ENCODE measurements at regions not wholly inside any gene's neighbourhood (a gene's known extent, or its start where the extent isn't known, plus 50 kb on each side); places are given as distances from the start of the nearest gene placed in this dataset.

DNA sequence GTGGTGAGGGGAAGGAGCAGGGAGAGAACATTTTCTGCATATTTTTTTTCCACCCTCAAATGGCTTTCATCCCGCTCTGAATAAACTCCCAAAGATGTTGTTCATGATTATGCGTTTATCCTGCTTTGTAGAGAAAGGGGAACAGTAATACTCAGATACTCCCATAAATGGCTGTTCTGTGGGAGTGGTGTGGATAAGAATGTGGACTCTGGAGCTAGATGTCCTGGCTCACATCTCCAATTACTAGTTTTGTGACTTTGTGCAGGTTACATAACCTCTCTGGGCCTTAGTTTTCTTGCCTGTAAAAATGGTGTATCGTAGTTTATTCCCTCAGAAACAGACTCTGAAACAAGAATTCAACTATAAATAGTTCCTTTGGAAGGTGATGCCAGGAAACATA, 395.4 kb upstream of the SUCLG2 start:
- no peaks in the 10 kb centered on the region for H3K4me1 ChIP-seq (ENCODE audit: insufficient read depth, low read length)
- H3K27me3 ChIP-seq (ENCODE audit: insufficient read depth, low read length), result no peaks in the 10 kb centered on the region
- H3K4me3 ChIP-seq (ENCODE audit: low read length), result no peak overlapping the region
- H3K9me3 ChIP-seq (ENCODE audit: low read depth, low read length), result no peaks in the 10 kb centered on the region

DNA sequence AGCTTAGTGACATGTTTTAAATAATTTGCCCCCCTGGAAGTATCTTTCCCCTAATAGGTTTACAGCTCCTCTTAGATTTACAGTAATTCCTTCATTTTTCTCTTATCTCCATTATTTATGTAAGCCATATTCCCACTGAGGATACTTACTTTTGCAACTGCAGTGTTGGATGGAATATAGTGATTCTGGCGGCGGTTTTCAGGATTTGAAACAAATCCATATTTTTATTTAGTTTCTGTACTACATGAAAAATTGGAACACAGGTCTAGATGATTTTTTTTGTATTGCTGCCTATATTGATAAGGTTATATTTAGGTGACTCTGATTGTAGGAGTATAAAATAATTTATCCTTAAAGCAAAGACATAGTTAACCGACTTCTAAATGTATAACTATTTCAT, 391.6 kb upstream of the SUCLG2 start:
- Histone ChIP-seq H3K4me3 (ENCODE audit: low read length) (no peak overlapping the region), H3K4me1 (ENCODE audit: insufficient read depth, low read length) (no peaks in the 10 kb centered on the region), H3K9me3 (ENCODE audit: low read depth, low read length) (no peaks in the 10 kb centered on the region), H3K27me3 (ENCODE audit: insufficient read depth, low read length) (no peaks in the 10 kb centered on the region)

DNA sequence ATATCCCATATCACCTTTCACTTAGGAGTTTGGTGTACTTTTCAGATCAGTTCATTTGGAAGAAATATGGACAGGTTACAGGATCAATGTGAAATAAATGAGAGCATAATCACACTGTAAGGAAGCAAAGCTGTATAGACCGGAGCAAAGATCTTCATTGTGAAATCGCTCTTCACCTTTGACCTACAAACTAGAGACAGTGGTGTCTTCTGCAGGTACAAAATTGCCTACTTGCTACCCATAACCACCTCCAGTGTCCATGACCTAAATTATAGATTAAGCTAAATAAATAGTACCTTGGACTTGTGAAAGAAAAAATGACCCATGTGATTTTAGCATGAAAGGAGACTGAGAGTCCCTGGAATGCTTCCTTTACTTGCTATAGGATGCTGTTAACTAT, 379.5 kb upstream of the SUCLG2 start:
- Histone ChIP-seq H3K27me3 (ENCODE audit: insufficient read depth, low read length) (no peaks in the 10 kb centered on the region), H3K4me3 (ENCODE audit: low read length) (no peak overlapping the region), H3K4me1 (ENCODE audit: insufficient read depth, low read length) (no peaks in the 10 kb centered on the region)

DNA sequence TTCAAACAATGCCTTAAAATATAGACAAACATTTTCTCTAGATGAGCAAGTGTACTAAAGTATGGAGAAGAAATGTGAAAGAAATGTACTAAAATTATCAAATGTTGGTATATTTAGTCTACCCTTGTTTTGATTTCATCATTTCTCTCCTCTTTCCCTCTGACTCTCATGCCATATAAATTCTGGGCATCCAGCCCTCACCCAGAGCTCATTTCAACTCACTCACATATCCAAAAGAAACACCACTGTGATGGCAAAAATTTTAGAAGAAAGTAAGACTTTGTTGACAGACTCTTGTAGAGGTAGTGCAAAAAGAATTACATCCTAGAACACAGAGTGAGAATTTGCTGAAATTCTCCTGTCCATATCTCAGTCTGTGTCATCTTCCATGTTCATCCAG, 377.8 kb upstream of the SUCLG2 start:
- H3K4me3 ChIP-seq (ENCODE audit: low read length), result no peak overlapping the region
- H3K4me1 ChIP-seq (ENCODE audit: insufficient read depth, low read length), result no peaks in the 10 kb centered on the region
- no peaks in the 10 kb centered on the region for H3K27me3 ChIP-seq (ENCODE audit: insufficient read depth, low read length)
- no peaks in the 10 kb centered on the region for H3K9me3 ChIP-seq (ENCODE audit: low read depth, low read length)

More for the DNA sequence above, 379.5 kb upstream of the SUCLG2 start:
- H3K9me3 ChIP-seq (ENCODE audit: low read depth, low read length), result no peaks in the 10 kb centered on the region

DNA sequence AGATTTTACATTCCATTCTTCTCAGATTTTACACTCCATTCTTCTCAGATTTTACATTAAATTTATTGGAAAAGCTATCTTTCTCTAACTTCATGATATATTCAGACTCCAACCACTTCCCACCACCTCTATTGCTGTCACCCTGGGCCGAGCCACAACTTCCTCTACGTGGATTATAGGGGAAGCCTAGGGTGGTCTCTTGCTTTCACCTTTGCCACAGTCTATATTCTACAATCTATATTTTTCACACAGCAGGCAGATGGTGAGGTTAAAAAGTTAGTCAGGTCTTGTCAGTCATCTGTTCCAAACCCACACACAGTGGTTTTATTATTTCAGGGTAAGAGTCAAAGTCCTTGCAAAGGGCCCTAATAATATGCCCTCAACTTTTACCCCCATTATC, 370.8 kb upstream of the SUCLG2 start:
- no peak overlapping the region for H3K4me3 ChIP-seq (ENCODE audit: low read length)
- H3K4me1 ChIP-seq (ENCODE audit: insufficient read depth, low read length), result no peaks in the 10 kb centered on the region
- no peaks in the 10 kb centered on the region for H3K9me3 ChIP-seq (ENCODE audit: low read depth, low read length)
- H3K27me3 ChIP-seq (ENCODE audit: insufficient read depth, low read length), result no peaks in the 10 kb centered on the region

DNA sequence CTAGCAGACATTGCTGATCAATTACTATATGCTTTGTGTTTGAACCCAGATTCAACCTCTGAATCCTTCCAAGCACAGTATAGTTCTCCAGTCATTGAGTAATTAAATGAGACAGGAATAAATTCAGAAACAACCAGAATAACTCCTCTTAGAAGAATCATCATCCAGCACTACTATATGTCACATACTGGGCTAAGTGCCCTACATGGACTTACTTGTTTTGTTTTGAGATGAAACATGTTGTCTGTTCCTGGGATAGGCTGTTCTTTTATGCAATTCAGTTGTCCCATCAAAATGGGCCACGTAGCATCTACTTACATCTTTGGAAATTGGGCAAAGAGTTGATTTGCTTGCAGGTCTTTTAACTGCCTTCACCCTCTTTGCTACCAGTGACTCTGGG, 365.5 kb upstream of the SUCLG2 start:
- no peaks in the 10 kb centered on the region for H3K4me1 ChIP-seq (ENCODE audit: insufficient read depth, low read length)
- H3K9me3 ChIP-seq (ENCODE audit: low read depth, low read length), result no peaks in the 10 kb centered on the region
- H3K4me3 ChIP-seq (ENCODE audit: low read length), result no peak overlapping the region
- H3K27me3 ChIP-seq (ENCODE audit: insufficient read depth, low read length), result no peaks in the 10 kb centered on the region

DNA sequence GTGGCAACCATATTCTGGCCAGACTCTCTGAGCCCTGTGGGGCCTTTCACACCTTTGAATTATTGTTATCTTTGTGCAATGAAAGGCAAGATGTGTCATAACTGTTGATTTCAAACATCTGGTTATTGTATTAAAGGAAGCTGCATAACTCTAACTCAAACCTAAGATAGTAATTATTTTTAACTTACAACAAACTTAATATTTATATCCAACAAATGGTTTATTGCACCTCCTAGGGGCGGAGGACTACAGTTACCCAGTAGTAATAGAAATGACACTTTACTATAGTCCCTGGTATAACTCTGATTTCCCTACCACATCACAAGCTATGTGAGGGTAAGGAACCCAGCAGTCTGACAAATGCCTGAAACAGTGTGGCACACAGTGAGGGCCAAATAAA, 363.9 kb upstream of the SUCLG2 start:
- no peaks in the 10 kb centered on the region for H3K4me1 ChIP-seq (ENCODE audit: insufficient read depth, low read length)
- H3K4me3 ChIP-seq (ENCODE audit: low read length), result no peak overlapping the region
- no peaks in the 10 kb centered on the region for H3K27me3 ChIP-seq (ENCODE audit: insufficient read depth, low read length)
- no peaks in the 10 kb centered on the region for H3K9me3 ChIP-seq (ENCODE audit: low read depth, low read length)

DNA sequence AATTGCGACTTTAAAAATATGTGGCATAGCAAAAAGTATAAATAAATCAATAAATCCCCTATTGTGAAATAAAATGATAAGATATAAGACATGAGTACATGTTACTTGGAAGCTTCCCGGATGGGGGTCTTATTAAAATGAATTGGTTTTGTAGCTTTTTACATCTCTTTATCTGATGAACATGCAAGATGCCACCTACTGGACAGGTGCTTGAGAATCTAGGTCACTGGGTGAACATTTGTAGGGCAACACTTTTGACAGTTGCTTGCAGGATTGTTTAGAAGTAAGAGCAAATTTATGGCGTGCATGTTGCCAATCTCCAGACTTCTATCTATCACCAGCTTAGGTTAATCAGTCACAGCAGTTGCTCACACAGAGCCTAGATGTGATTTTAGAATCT, 362.7 kb upstream of the SUCLG2 start:
- Histone ChIP-seq H3K27me3 (ENCODE audit: insufficient read depth, low read length) (no peaks in the 10 kb centered on the region), H3K9me3 (ENCODE audit: low read depth, low read length) (no peaks in the 10 kb centered on the region)

DNA sequence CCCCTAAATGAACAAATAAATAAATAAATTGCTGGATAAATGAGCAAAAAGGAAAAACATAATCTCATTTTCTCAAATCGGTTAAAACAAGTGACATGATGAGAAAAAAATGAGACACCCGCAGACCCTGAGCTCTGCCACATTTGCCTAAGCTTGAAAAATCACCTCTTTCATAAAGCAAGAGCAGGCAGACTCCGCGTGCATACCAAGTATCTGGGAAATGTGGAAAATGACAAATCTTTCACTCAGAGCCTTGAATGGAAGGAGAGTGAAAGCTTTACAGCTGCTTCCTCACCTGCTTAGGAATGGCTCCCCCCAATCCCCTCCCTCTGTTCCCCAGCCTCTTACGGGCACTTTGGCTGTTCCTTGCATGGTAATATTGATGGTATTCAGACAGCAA, 355.5 kb upstream of the SUCLG2 start:
- Histone ChIP-seq H3K4me1 (ENCODE audit: insufficient read depth, low read length) (no peaks in the 10 kb centered on the region), H3K4me3 (ENCODE audit: low read length) (no peak overlapping the region), H3K27me3 (ENCODE audit: insufficient read depth, low read length) (peaks cover 10% of the 10 kb centered on the region), H3K9me3 (ENCODE audit: low read depth, low read length) (no peaks in the 10 kb centered on the region)

More for the DNA sequence above, 362.7 kb upstream of the SUCLG2 start:
- Histone ChIP-seq H3K4me1 (ENCODE audit: insufficient read depth, low read length) (no peaks in the 10 kb centered on the region), H3K4me3 (ENCODE audit: low read length) (no peak overlapping the region)

DNA sequence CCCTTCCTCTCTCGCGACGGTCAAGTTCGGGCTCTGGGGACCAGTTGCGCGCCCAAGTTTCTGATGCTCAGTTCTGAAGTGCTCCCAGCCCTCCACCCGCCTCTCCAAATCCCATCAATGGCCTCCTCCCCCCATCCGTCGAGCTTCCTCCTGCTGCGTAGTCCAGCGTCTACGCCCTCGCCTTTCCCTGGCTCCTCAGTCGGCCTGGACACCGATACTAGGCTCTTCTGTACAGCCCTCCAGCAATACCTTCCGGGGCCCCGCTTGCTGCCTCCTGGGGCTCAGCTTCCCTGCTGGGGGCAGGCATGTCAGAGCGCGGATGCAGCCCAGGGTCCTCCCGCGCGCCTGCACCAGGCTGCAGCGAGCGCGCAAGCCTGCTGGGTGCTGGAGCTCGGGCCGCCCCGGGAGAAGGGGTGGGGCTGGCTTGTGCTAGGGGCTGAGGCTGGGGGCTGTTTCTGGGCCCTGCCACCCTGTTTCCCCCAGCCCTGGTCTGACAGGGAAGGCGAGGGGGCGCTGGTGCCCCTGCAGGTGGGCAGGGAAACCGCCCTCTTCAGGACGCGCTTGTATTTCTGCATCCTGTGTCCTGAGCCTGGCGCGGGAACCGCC, 353.3 kb upstream of the SUCLG2 start:
- H3K9me3 ChIP-seq (ENCODE audit: low read depth, low read length), result no peaks in the 10 kb centered on the region
- H3K27me3 ChIP-seq (ENCODE audit: insufficient read depth, low read length), result peaks cover 15% of the 10 kb centered on the region
- H3K4me3 ChIP-seq (ENCODE audit: low read length), result peak overlapping the region; percentile 8
- no peaks in the 10 kb centered on the region for H3K4me1 ChIP-seq (ENCODE audit: insufficient read depth, low read length)

DNA sequence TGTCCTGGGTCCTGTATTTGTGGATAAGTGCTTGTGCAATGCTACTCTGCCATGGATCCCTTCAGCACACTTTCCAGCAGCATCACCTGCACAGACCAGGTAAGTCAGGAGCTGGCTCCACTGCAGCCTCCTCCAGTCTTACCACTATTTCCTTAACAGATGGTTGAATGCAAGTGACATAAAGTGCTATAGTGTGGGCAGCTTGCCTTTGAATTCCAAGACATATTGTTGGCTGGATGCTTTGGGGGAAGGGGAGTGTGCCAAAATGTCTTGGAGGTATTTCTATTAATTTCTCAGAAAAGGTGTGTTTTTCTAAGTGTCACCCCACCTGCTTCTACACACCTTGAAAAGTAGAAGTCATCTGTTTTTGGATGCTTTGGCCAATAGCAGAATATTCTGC, 352.2 kb upstream of the SUCLG2 start:
- Histone ChIP-seq H3K4me1 (ENCODE audit: insufficient read depth, low read length) (no peaks in the 10 kb centered on the region), H3K4me3 (ENCODE audit: low read length) (no peak overlapping the region), H3K9me3 (ENCODE audit: low read depth, low read length) (peaks cover under 1% of the 10 kb centered on the region), H3K27me3 (ENCODE audit: insufficient read depth, low read length) (peaks cover 15% of the 10 kb centered on the region)

DNA sequence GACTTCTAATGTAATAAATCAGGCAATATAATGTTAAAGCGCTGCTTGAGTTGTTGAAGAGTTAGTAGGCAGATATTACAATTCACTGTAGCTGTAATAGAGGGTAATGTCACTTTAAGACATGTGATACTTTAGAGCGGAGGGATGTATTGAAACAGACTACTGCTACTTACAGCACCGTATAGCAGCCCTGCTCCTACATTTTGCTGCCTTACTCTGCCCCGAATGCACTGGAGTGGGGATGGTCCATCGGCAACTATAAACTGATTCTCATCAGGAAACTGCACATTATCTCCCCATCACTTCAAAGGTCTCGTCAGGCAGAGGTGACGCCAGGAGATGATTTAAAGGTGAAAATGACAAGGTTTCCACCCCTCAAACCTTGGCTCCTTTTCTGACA, 349.7 kb upstream of the SUCLG2 start:
- H3K4me3 ChIP-seq (ENCODE audit: low read length), result no peak overlapping the region
- peaks cover 4% of the 10 kb centered on the region for H3K9me3 ChIP-seq (ENCODE audit: low read depth, low read length)
- H3K4me1 ChIP-seq (ENCODE audit: insufficient read depth, low read length), result no peaks in the 10 kb centered on the region

DNA sequence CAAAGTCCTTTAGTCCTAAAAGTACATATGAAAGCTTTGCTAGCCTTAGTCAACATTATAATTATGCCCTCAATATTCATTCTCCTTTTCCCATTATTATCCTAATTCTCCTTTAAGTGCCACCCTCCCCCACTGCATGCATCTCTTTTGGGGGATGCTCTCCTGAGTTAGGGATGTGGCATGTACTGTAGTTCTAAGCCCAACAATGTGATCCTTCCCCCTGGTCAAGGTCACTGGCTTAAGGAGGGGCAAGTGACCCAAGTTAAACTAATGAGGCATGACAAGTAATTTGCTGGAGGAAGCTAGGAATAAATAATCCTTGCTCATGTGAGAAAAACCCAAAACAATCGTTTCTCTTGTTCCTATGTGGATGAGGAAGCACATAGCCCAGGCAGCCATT, 343.9 kb upstream of the SUCLG2 start:
- no peaks in the 10 kb centered on the region for H3K27me3 ChIP-seq (ENCODE audit: insufficient read depth, low read length)
- no peaks in the 10 kb centered on the region for H3K4me1 ChIP-seq (ENCODE audit: insufficient read depth, low read length)
- H3K4me3 ChIP-seq (ENCODE audit: low read length), result no peak overlapping the region
- H3K9me3 ChIP-seq (ENCODE audit: low read depth, low read length), result peaks cover 4% of the 10 kb centered on the region

More for the DNA sequence above, 349.7 kb upstream of the SUCLG2 start:
- H3K27me3 ChIP-seq (ENCODE audit: insufficient read depth, low read length), result peaks cover 15% of the 10 kb centered on the region

DNA sequence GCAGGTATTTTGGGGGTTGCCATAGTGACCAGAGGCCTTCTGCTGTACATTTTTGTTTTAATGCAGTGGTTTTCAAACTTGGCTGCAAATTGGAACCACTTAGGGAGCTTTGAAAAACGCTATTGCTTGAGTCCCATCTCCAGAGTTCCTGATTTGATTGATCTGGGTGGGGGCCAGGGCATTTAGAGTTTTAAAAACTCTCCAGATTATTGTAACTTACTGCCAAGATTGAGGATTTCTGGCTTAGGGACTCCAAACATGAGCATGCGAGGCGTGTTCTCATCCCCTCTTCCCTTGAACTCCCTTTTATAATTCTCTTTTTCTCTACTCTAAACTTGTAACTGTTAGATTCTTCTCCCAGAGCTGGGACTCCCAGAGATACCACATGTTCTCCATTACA, 340.8 kb upstream of the SUCLG2 start:
- H3K9me3 ChIP-seq (ENCODE audit: low read depth, low read length), result no peaks in the 10 kb centered on the region
- no peak overlapping the region for H3K4me3 ChIP-seq (ENCODE audit: low read length)
- no peaks in the 10 kb centered on the region for H3K27me3 ChIP-seq (ENCODE audit: insufficient read depth, low read length)
- H3K4me1 ChIP-seq (ENCODE audit: insufficient read depth, low read length), result no peaks in the 10 kb centered on the region

DNA sequence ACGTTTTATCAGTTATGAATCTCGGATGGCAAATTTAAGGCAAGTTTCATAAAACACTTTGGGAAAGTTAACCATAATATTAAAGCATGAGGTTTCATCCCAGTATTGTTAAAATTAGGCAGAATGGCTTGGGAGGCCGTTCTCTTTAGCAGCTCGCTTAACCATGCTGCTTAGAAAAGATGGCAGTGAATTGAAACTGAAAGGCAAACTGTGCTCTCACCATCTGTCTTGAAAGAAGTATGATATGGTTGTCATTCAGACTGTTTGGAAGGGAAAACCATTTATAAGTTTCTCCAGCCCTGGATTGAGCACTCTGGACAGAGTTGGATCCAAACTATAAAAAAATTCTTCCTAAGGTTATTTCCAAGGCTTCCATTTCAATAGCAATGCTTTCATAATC, 332.3 kb upstream of the SUCLG2 start:
- H3K27me3 ChIP-seq (ENCODE audit: insufficient read depth, low read length), result no peaks in the 10 kb centered on the region
- H3K9me3 ChIP-seq (ENCODE audit: low read depth, low read length), result no peaks in the 10 kb centered on the region
- H3K4me1 ChIP-seq (ENCODE audit: insufficient read depth, low read length), result no peaks in the 10 kb centered on the region
- no peak overlapping the region for H3K4me3 ChIP-seq (ENCODE audit: low read length)

DNA sequence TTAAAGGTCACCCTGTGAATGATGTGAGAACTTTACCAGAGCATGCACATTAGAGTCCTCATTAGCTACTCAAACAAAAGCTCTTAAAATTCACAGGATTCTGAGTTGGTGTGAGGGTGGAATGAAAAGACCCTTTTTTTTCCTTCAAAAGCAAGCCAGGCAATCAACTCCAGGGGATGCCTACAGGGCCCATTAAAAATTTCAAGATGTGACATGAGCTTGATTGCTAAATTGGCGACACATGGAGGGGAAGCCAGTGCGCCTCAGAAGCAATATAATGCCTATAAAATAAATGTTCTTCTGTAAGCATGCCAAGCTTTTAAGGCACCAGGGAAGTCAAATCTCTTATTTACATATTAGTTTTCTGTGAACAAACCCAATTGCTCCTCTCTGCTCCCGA, 328.8 kb upstream of the SUCLG2 start:
- no peaks in the 10 kb centered on the region for H3K4me1 ChIP-seq (ENCODE audit: insufficient read depth, low read length)
- no peak overlapping the region for H3K4me3 ChIP-seq (ENCODE audit: low read length)

More for the DNA sequence above, 328.8 kb upstream of the SUCLG2 start:
- H3K27me3 ChIP-seq (ENCODE audit: insufficient read depth, low read length), result no peaks in the 10 kb centered on the region
- H3K9me3 ChIP-seq (ENCODE audit: low read depth, low read length), result no peaks in the 10 kb centered on the region
